ENCODE measurements at regions not wholly inside any gene's neighbourhood (a gene's known extent, or its start where the extent isn't known, plus 50 kb on each side); places are given as distances from the start of the nearest gene placed in this dataset.
"Not testable (repeated sequence)": the region's sequence is repeated elsewhere in the genome, so short reads cannot be mapped to it uniquely, and the experiment has no call there.

DNA sequence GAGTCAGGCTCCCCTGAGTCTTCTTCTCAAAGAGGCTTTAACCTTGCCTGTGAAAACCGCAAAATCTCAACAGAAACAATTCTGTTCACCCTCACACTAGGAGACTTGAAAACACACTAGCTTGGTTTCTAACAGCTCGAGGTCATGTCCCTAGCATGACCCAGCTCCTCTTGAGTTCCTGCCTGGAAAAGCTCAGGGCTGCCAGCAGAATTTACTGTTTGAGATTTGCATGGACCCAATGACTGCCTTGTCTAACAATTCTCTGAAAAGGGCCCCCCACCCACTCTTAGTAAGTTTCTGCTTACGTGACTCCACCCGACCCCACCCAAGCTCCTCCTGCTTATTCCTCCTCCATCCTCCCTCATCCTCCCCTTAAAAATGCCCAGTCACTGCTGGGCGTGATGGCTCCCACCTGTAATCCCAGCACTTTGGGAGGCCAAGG, 85.1 kb upstream of the KMT2C start:
- Histone ChIP-seq H3K9me3 (peaks cover 0 to 4% (median 0%) of the 10 kb centered on the region in 3 donors), H3K4me3 (no peak overlapping the region), H3K36me3 (no peaks in the 10 kb centered on the region), H3K27me3 (no peaks in the 10 kb centered on the region), H3K27ac (no peak overlapping the region), H3K4me1 (peaks cover 10 to 15% of the 10 kb centered on the region in 2 donors)
- ATAC-seq (no peak), DNase-seq (no peak)
- TF ChIP-seq POLR2A (IDR thresholded peaks at IDR 0.05) (no peak), CTCF (IDR thresholded peaks at IDR 0.05 in 4 of 5, conservative IDR thresholded peaks at IDR 0.05 in 1 of 5) (no peak)
- in situ Hi-C loops (cut with MboI; ENCODE audit: low sequenced_read_pairs in 4 of 4), result no loop called here
- intact Hi-C loops (cut with DNase I; ENCODE audit: low total_unique reads), result no loop called here

GRCh38 chr7:152519290-152519689, 83.5 kb upstream of the KMT2C start:
- H3K27ac ChIP-seq, result no peak overlapping the region
- no peak overlapping the region for H3K4me3 ChIP-seq
- H3K27me3 ChIP-seq, result no peaks in the 10 kb centered on the region
- H3K9me3 ChIP-seq, result peaks cover 0 to 4% (median 0%) of the 10 kb centered on the region in 3 donors
- intact Hi-C loops (cut with DNase I; ENCODE audit: low total_unique reads) (no loop called here), in situ Hi-C loops (cut with MboI; ENCODE audit: low sequenced_read_pairs in 4 of 4) (no loop called here)
- peaks cover 10 to 15% of the 10 kb centered on the region in 2 donors for H3K4me1 ChIP-seq
- ATAC-seq (no peak), DNase-seq (no peak)
- no peaks in the 10 kb centered on the region for H3K36me3 ChIP-seq
- no peak for TF ChIP-seq CTCF (IDR thresholded peaks at IDR 0.05 in 4 of 5, conservative IDR thresholded peaks at IDR 0.05 in 1 of 5)
- TF ChIP-seq POLR2A (IDR thresholded peaks at IDR 0.05), result no peak

DNA sequence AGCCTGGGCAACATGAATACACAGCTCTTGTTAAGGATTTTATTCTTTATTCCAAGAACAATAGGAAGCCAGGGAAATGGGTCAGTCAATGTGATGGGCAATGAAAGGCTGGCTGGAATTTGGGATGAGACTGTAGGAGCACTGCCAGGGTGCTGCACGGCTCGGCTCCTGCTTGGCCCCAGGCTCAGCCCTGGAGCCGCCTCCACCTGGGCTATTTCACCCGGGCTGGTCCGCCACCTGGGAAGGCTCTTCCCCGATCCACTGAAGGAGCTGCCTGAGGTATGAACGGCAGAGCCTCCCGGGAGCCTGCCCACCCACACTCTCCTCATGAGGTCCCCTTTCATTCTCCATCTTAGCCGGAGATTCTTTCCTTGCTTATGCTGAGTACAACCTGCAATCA, 80.4 kb upstream of the KMT2C start:
- DNase-seq (no peak), ATAC-seq (no peak)
- H3K9me3 ChIP-seq, result peaks cover 0 to 4% (median 0%) of the 10 kb centered on the region in 3 donors
- no peak overlapping the region for H3K27ac ChIP-seq
- intact Hi-C loops (cut with DNase I; ENCODE audit: low total_unique reads), result no loop called here
- H3K4me3 ChIP-seq, result no peak overlapping the region
- H3K27me3 ChIP-seq, result no peaks in the 10 kb centered on the region
- in situ Hi-C loops (cut with MboI; ENCODE audit: low sequenced_read_pairs in 4 of 4), result no loop called here
- H3K36me3 ChIP-seq, result no peaks in the 10 kb centered on the region
- no peak for TF ChIP-seq CTCF (IDR thresholded peaks at IDR 0.05 in 4 of 5, conservative IDR thresholded peaks at IDR 0.05 in 1 of 5)
- no peak for TF ChIP-seq POLR2A (IDR thresholded peaks at IDR 0.05)
- no peaks in the 10 kb centered on the region for H3K4me1 ChIP-seq

DNA sequence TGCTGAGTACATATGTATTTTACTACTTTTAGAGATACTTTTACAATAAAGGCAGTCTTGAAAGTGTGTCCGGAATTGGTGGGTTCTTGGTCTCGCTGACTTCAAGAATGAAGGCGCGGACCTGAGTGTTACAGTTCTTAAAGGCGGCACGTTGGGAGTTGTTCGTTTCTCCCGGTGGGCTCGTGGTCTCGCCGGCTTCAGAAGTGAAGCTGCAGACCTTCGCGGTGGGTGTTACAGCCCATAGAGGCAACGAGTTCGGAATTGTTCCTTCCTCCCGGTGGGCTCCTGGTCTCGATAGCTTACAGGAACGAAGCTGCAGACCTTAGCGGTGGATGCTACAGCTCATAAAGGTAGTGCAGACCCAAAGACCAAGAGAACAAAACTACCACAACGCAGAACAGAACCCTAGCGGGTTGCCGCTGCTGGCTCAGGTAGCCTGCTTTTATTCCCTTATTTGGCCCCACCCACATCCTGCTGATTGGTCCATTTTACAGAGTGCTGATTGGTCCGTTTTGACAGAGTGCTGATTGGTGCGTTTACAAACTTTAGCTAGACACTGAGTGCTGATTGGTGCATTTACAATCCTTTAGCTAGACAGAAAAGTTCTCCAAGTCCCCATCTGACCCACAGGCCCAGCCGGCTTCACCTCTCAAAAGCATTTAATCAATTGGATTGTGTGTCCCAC, 79.6 kb upstream of the KMT2C start:
- H3K27ac ChIP-seq; H3K36me3 ChIP-seq; intact Hi-C loops (cut with DNase I; ENCODE audit: low total_unique reads); in situ Hi-C loops (cut with MboI; ENCODE audit: low sequenced_read_pairs in 4 of 4); ATAC-seq; DNase-seq; H3K4me1 ChIP-seq; H3K4me3 ChIP-seq; H3K9me3 ChIP-seq; H3K27me3 ChIP-seq: not testable (repeated sequence)

DNA sequence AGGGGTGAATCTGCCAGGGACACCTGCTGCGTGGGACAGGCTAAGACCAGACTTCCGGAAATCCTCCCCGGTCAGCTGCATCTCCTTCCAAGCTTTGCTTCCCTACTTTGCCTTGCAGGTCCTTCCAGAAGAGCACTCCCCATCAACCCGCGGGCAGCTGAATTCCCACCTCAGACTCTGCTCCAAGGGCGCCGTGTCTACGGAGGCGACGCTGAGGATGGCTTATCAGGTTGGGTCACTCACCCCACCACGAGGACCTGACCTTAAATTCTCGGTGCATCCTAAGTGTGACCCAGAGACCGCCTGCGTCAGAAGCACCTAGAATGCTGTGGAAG, 78.9 kb upstream of the KMT2C start:
- H3K9me3 ChIP-seq, result peaks cover 0 to 4% (median 0%) of the 10 kb centered on the region in 3 donors
- intact Hi-C loops (cut with DNase I; ENCODE audit: low total_unique reads) (no loop called here), in situ Hi-C loops (cut with MboI; ENCODE audit: low sequenced_read_pairs in 4 of 4) (no loop called here)
- H3K27me3 ChIP-seq, result no peaks in the 10 kb centered on the region
- DNase-seq (no peak), ATAC-seq (no peak)
- no peaks in the 10 kb centered on the region for H3K4me1 ChIP-seq
- TF ChIP-seq POLR2A (IDR thresholded peaks at IDR 0.05), result no peak
- no peak for TF ChIP-seq CTCF (IDR thresholded peaks at IDR 0.05 in 4 of 5, conservative IDR thresholded peaks at IDR 0.05 in 1 of 5)
- no peak overlapping the region for H3K4me3 ChIP-seq
- no peaks in the 10 kb centered on the region for H3K36me3 ChIP-seq
- H3K27ac ChIP-seq, result no peak overlapping the region
